ENCODE measurements at regions not wholly inside any gene's neighbourhood (a gene's known extent, or its start where the extent isn't known, plus 50 kb on each side); places are given as distances from the start of the nearest gene placed in this dataset.

DNA sequence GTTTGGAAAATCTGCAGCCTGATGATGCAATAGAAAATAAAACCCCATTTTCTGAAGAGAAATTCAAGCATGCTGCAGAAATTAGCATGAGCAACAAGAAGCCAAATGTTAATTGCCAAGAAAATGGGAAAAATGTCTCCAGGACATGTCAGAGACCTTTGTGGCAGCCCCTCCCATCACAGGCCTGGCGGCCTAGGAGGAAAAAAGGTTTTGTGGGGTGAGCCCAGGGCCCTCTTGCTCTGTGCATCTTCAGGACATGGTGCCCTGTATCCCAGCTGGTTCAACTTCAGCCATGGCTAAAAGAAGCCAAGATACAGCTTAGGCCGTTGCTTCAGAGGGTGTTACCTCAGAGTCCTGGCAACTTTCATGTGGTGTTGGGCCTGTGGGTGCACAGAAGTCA, 775.5 kb upstream of the SEL1L start:
- Histone ChIP-seq H3K79me2 (replicated peaks; ENCODE audit: insufficient read depth, low read length) (no peaks in the 10 kb centered on the region), H3K4me3 (ENCODE audit: low read length) (no peak overlapping the region), H3K9ac (ENCODE audit: low read length) (no peak overlapping the region), H2AFZ (ENCODE audit: low read depth, low read length) (no peak overlapping the region), H3K27ac (ENCODE audit: low read length) (no peak overlapping the region), H4K20me1 (ENCODE audit: insufficient read depth) (no peaks in the 10 kb centered on the region), H3K27me3 (ENCODE audit: insufficient read depth, low read depth, low read length) (no peaks in the 10 kb centered on the region), H3K36me3 (ENCODE audit: insufficient read depth, low read length) (no peaks in the 10 kb centered on the region), H3K9me2 (ENCODE audit: insufficient read depth, low read length) (no peaks in the 10 kb centered on the region), H3F3A (ENCODE audit: insufficient read depth, low read length, poor library complexity, severe bottlenecking) (no peaks in the 10 kb centered on the region), H3K4me2 (ENCODE audit: low read length) (no peak overlapping the region), H3K9me3 (ENCODE audit: low read length) (peaks cover 7% of the 10 kb centered on the region)
- no peak for TF ChIP-seq RAD21 (conservative IDR thresholded peaks at IDR 0.05)
- TF ChIP-seq REST (IDR thresholded peaks at IDR 0.05; ENCODE audit: borderline replicate concordance) = no peak

GRCh38 chr14:82313889-82314288, 780.2 kb upstream of the SEL1L start:
- TF ChIP-seq SMC3 (conservative IDR thresholded peaks at IDR 0.05; ENCODE audit: poor library complexity) (no peak), RAD21 (conservative IDR thresholded peaks at IDR 0.05) (no peak), REST (IDR thresholded peaks at IDR 0.05; ENCODE audit: borderline replicate concordance) (no peak), EP300 (conservative IDR thresholded peaks at IDR 0.05; ENCODE audit: poor library complexity, severe bottlenecking) (no peak), TAF1 (IDR thresholded peaks at IDR 0.05; ENCODE audit: low read depth) (no peak), EZH2 (IDR thresholded peaks at IDR 0.05; ENCODE audit: borderline replicate concordance, insufficient read depth, low read length, poor library complexity, severe bottlenecking) (no peak), MXI1 (conservative IDR thresholded peaks at IDR 0.05; ENCODE audit: poor library complexity, severe bottlenecking) (no peak), POLR2AphosphoS5 (IDR thresholded peaks at IDR 0.05) (no peak)
- TF ChIP-seq, protein P1, sequence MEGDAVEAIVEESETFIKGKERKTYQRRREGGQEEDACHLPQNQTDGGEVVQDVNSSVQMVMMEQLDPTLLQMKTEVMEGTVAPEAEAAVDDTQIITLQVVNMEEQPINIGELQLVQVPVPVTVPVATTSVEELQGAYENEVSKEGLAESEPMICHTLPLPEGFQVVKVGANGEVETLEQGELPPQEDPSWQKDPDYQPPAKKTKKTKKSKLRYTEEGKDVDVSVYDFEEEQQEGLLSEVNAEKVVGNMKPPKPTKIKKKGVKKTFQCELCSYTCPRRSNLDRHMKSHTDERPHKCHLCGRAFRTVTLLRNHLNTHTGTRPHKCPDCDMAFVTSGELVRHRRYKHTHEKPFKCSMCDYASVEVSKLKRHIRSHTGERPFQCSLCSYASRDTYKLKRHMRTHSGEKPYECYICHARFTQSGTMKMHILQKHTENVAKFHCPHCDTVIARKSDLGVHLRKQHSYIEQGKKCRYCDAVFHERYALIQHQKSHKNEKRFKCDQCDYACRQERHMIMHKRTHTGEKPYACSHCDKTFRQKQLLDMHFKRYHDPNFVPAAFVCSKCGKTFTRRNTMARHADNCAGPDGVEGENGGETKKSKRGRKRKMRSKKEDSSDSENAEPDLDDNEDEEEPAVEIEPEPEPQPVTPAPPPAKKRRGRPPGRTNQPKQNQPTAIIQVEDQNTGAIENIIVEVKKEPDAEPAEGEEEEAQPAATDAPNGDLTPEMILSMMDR (IDR thresholded peaks at IDR 0.05; ENCODE audit: poor library complexity, severe bottlenecking) = no peak
- no peaks in the 10 kb centered on the region for H3K79me2 ChIP-seq (replicated peaks; ENCODE audit: insufficient read depth, low read length)
- H3K4me3 ChIP-seq (ENCODE audit: low read length) = no peak overlapping the region
- peaks cover 7% of the 10 kb centered on the region for H3K9me3 ChIP-seq (ENCODE audit: low read length)
- no peaks in the 10 kb centered on the region for H3K36me3 ChIP-seq (ENCODE audit: insufficient read depth, low read length)
- H4K20me1 ChIP-seq (ENCODE audit: insufficient read depth) = no peaks in the 10 kb centered on the region
- no peaks in the 10 kb centered on the region for H3K9me2 ChIP-seq (ENCODE audit: insufficient read depth, low read length)
- H3K27ac ChIP-seq (ENCODE audit: low read length) = no peak overlapping the region
- no peak overlapping the region for H2AFZ ChIP-seq (ENCODE audit: low read depth, low read length)
- no peaks in the 10 kb centered on the region for H3K27me3 ChIP-seq (ENCODE audit: insufficient read depth, low read depth, low read length)
- no peak overlapping the region for H3K9ac ChIP-seq (ENCODE audit: low read length)
- H3K4me2 ChIP-seq (ENCODE audit: low read length) = no peak overlapping the region
- no peaks in the 10 kb centered on the region for H3F3A ChIP-seq (ENCODE audit: insufficient read depth, low read length, poor library complexity, severe bottlenecking)
